ENCODE measurements at regions not wholly inside any gene's neighbourhood (a gene's known extent, or its start where the extent isn't known, plus 50 kb on each side); places are given as distances from the start of the nearest gene placed in this dataset.
"Not testable (repeated sequence)": the region's sequence is repeated elsewhere in the genome, so short reads cannot be mapped to it uniquely, and the experiment has no call there.

DNA sequence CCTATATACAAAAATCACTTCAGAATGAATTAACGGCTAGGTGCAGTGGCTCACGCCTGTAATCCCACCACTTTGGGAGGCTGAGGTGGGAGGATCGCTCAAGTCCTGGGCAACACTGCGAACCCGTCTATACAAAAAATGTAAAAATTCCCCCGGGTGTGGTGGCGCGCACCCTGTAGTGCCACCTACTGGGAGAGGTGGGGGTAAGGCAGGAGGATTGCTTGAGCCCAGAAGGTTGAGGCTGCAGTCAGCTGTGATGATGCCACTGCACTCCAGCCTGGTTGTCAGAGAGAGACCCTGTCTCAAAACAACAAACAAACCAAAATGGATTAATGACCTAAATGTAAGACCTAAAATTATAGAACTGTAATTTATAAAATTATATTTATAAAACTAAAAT is 236.2 kb downstream of the SPATA31A6 start:
- not testable (repeated sequence) for FAIRE-seq

GRCh38 chr9:42420324-42420723 is 236.9 kb downstream of the SPATA31A6 start:
- not testable (repeated sequence) for DNase-seq (ENCODE audit: insufficient read length, low spot score); FAIRE-seq

More for the DNA sequence above, 236.2 kb downstream of the SPATA31A6 start:
- not testable (repeated sequence) for DNase-seq (ENCODE audit: insufficient read length, low spot score)

DNA sequence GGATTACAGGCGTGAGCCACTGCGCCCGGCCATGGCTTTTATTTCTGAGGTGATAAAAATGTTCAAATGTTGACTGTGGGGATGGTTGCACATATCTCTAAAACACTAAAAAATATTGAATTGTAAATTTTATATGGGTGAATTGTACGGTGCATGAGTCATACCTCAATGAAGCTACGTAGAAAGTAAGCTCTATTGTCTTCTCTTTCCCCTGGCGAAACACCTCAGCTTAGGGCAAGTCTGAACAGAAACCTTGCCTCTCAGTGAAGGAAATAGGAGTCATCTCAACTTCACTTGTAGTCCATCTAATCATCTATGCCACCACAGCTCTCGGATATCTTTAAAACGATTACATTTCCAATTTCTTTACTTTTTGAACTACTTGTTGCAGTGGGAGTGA is 238.2 kb downstream of the SPATA31A6 start:
- FAIRE-seq; DNase-seq (ENCODE audit: insufficient read length, low spot score): not testable (repeated sequence)

- not testable (repeated sequence) for FAIRE-seq; DNase-seq (ENCODE audit: insufficient read length, low spot score)
These were observed 247.5 kb downstream of the SPATA31A6 start for GRCh38 chr9:42430674-42431615.

GRCh38 chr9:42431616-42432010 is 248.2 kb downstream of the SPATA31A6 start:
- not testable (repeated sequence) for DNase-seq (ENCODE audit: insufficient read length, low spot score); FAIRE-seq

GRCh38 chr9:42434844-42435714 is 251.6 kb downstream of the SPATA31A6 start:
- not testable (repeated sequence) for DNase-seq (ENCODE audit: insufficient read length, low spot score); FAIRE-seq

- FAIRE-seq, result not testable (repeated sequence)
These were observed 252.4 kb downstream of the SPATA31A6 start for GRCh38 chr9:42435715-42436342.

DNA sequence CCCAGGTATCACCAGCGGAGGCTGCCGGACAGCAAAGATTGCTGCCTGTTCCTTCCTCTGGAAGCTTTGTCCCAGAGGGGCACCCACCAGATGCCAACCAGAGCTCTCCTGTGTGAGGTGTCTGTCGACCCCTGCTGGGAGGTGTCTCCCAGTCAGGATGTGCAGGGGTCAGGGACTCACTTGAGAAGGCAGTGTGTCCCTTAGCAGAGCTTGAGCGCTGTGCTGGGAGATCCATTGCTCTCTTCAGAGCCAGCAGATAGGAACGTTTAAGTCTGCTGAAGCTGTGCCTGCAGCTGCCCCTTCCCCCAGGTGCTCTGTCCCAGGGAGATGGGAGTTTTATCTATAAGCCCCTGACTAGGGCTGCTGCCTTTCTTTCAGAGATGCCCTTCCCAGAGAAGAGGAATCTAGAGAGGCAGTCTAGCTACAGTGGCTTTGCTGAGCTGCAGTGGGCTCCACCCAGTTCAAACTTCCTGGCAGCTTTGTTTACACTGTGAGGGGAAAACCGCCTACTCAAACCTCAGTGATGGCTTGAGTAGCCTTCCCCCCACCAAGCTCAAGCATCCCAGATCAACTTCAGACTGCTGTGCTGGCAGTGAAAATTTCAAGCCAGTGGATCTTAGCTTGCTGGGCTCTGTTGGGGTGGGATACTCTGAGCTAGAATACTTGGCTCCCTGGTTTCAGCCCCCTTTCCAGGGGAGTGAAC is 253.7 kb downstream of the SPATA31A6 start:
- FAIRE-seq; DNase-seq (ENCODE audit: insufficient read length, low spot score): not testable (repeated sequence)

More at GRCh38 chr9:42435715-42436342, 252.4 kb downstream of the SPATA31A6 start:
- not testable (repeated sequence) for DNase-seq (ENCODE audit: insufficient read length, low spot score)

DNA sequence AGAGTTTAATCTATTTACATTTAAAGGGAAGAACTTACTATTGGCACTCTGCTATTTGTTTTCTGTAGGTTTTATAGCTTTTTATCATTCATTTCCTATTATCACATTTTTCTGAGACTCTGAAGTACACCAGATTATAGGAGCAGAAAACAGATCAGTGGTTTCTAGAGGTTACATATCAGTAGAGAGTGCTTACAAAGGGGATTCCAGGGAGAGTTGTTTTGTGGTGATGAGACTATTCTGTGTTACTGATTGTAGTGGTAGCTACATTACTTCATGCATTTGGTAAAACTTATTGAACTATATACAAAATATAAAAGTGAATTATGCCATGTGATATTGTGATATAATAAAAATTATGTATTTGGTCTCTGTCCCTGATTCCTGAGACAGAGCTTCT is 259.2 kb downstream of the SPATA31A6 start:
- FAIRE-seq; DNase-seq (ENCODE audit: insufficient read length, low spot score): not testable (repeated sequence)

- not testable (repeated sequence) for FAIRE-seq; DNase-seq (ENCODE audit: insufficient read length, low spot score)
These were observed 260.0 kb downstream of the SPATA31A6 start for GRCh38 chr9:42443414-42443813.

DNA sequence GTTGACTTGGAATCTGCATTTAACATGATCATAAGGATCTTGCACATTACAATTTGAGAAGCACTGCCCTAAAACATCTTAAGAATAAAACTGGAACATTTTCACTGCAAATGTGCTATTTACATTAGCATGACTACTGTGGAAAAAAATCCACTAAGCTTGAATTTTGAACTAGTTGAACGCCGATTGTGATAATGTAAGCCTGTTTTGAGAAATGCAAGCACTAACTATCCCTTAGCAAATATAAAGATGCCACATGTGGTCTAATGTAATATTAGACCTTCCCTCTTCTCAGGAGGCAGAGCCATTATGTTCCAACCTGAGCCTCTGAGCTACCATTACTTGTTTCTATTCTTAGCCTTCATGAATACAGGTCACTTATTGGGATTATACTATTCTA is 278.0 kb downstream of the SPATA31A6 start:
- FAIRE-seq; DNase-seq (ENCODE audit: insufficient read length, low spot score): not testable (repeated sequence)

- FAIRE-seq, result not testable (repeated sequence)
These were observed 278.4 kb downstream of the SPATA31A6 start for GRCh38 chr9:42461863-42462262.

GRCh38 chr9:42463981-42464380 is 280.5 kb downstream of the SPATA31A6 start:
- not testable (repeated sequence) for FAIRE-seq

More at GRCh38 chr9:42461863-42462262, 278.4 kb downstream of the SPATA31A6 start:
- not testable (repeated sequence) for DNase-seq (ENCODE audit: insufficient read length, low spot score)

GRCh38 chr9:42470577-42470976 is 287.1 kb downstream of the SPATA31A6 start:
- not testable (repeated sequence) for FAIRE-seq; DNase-seq (ENCODE audit: insufficient read length, low spot score)

More at GRCh38 chr9:42463981-42464380, 280.5 kb downstream of the SPATA31A6 start:
- DNase-seq (ENCODE audit: insufficient read length, low spot score), result not testable (repeated sequence)

DNA sequence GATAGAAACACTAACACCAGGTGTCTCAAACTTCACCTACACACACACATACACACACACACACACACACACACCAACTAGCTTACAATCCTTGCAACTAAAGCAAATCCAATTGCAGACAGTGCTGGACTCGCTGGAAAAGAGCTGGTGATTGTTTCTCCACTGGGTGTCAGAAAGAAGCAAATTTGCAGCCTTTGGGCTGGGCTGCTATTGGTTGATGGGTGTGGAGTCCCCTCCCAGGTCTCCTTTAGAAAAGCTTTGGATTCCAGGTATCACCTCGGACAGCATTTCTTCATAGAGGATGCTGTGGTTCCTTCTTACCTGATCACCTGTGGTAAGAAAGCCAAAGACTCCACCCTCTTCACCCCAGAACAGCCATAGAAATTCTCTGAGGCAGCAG is 307.5 kb downstream of the SPATA31A6 start:
- FAIRE-seq; DNase-seq (ENCODE audit: insufficient read length, low spot score): not testable (repeated sequence)

GRCh38 chr9:42502620-42503264 is 319.3 kb downstream of the SPATA31A6 start:
- DNase-seq (ENCODE audit: insufficient read length, low spot score); FAIRE-seq: not testable (repeated sequence)

- not testable (repeated sequence) for DNase-seq (ENCODE audit: insufficient read length, low spot score); FAIRE-seq
These were observed 324.7 kb downstream of the SPATA31A6 start for GRCh38 chr9:42508111-42508510.

- not testable (repeated sequence) for DNase-seq (ENCODE audit: insufficient read length, low spot score); FAIRE-seq
These were observed 330.1 kb downstream of the SPATA31A6 start for GRCh38 chr9:42513535-42513934.
